ENCODE measurements at regions not wholly inside any gene's neighbourhood (a gene's known extent, or its start where the extent isn't known, plus 50 kb on each side); places are given as distances from the start of the nearest gene placed in this dataset.

DNA sequence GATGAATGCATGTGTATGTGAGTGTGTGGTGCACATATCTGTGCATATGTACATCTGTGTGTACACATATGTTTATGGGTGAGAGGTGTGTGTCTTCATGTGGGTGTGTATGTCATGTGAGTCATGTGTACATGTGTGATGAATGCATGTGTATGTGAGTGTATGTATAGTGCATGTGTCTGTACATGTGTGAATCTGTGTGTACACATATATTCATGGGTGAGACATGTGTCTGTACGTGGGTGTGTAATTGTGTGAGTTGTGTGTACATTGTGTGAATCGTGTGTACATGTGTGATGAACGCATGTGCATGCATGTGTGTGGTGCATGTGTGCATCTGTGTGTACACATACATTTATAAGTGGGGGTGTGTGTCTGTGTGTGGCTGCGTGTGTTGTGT lies 146.9 kb upstream of the TMEM132C start:
- Mint-ChIP-seq H3K9me3 (peaks cover 51% of the 10 kb centered on the region), H3K4me3 (no peak overlapping the region), H3K27ac (no peak overlapping the region), H3K27me3 (ENCODE audit: low read depth) (peaks cover 8% of the 10 kb centered on the region; the same call in 1 of the 2 replicates), H3K4me1 (no peaks in the 10 kb centered on the region), H3K36me3 (peaks cover 44% of the 10 kb centered on the region)
- no peak for DNase-seq (ENCODE audit: low spot score)
- no peak for ATAC-seq
- TF ChIP-seq TP53 (CRISPR knock-in tag; IDR thresholded peaks at IDR 0.05): no peak
- CTCF ChIA-PET: no interaction called here
- POLR2A ChIA-PET: no interaction called here

DNA sequence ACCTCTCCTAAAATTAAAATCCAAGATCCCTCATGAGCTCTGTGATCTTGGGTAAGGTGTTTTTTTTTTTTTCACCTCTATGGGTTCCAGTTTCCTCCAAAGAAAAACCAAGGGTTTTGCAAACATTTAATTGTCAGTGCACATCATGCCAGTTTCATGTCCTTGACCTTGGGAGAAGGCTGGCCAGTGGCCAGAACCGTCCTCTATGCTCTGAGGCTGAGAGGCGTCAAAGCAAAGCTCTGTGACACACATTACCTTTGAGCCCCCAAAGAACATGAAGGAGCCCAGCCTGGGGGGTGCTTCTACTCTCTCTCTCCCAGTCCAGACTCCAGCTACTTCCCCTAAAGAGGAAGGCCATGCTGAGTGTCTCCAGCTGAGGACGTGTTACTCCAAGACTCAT lies 145.5 kb upstream of the TMEM132C start:
- DNase-seq (ENCODE audit: low spot score) (no peak), ATAC-seq (no peak)
- ChIA-PET CTCF (no interaction called here), POLR2A (no interaction called here)
- no peak overlapping the region for H3K27ac Mint-ChIP-seq
- peaks cover 42% of the 10 kb centered on the region for H3K36me3 Mint-ChIP-seq
- TF ChIP-seq EMX1 (CRISPR knock-in tag; IDR thresholded peaks at IDR 0.05): no peak
- no peak for TF ChIP-seq TCF7 (CRISPR knock-in tag; IDR thresholded peaks at IDR 0.05; ENCODE audit: low read depth)
- TF ChIP-seq, protein P1, sequence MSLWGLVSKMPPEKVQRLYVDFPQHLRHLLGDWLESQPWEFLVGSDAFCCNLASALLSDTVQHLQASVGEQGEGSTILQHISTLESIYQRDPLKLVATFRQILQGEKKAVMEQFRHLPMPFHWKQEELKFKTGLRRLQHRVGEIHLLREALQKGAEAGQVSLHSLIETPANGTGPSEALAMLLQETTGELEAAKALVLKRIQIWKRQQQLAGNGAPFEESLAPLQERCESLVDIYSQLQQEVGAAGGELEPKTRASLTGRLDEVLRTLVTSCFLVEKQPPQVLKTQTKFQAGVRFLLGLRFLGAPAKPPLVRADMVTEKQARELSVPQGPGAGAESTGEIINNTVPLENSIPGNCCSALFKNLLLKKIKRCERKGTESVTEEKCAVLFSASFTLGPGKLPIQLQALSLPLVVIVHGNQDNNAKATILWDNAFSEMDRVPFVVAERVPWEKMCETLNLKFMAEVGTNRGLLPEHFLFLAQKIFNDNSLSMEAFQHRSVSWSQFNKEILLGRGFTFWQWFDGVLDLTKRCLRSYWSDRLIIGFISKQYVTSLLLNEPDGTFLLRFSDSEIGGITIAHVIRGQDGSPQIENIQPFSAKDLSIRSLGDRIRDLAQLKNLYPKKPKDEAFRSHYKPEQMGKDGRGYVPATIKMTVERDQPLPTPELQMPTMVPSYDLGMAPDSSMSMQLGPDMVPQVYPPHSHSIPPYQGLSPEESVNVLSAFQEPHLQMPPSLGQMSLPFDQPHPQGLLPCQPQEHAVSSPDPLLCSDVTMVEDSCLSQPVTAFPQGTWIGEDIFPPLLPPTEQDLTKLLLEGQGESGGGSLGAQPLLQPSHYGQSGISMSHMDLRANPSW (CRISPR knock-in tag; conservative IDR thresholded peaks at IDR 0.05; ENCODE audit: low read depth): no peak
- no peak for TF ChIP-seq CREM (CRISPR knock-in tag; IDR thresholded peaks at IDR 0.05)
- TF ChIP-seq NFYB (CRISPR knock-in tag; conservative IDR thresholded peaks at IDR 0.05; ENCODE audit: low read depth): no peak
- no peak for TF ChIP-seq SP1 (CRISPR knock-in tag; conservative IDR thresholded peaks at IDR 0.05)
- no peak for TF ChIP-seq ZNF138 (CRISPR knock-in tag; conservative IDR thresholded peaks at IDR 0.05)
- TF ChIP-seq MYBL2 (CRISPR knock-in tag; IDR thresholded peaks at IDR 0.05): no peak
- no peak for TF ChIP-seq GRHL2 (CRISPR knock-in tag; IDR thresholded peaks at IDR 0.05; ENCODE audit: insufficient replicate concordance, severe bottlenecking)
- no peak for TF ChIP-seq NFATC4 (CRISPR knock-in tag; IDR thresholded peaks at IDR 0.05)
- TF ChIP-seq ERG (CRISPR knock-in tag; IDR thresholded peaks at IDR 0.05): no peak
- no peak for TF ChIP-seq JAZF1 (CRISPR knock-in tag; IDR thresholded peaks at IDR 0.05)
- no peak for TF ChIP-seq ZNF317 (CRISPR knock-in tag; IDR thresholded peaks at IDR 0.05; ENCODE audit: borderline replicate concordance, low read depth)
- no peak for TF ChIP-seq ETV6 (CRISPR knock-in tag; IDR thresholded peaks at IDR 0.05)
- TF ChIP-seq, protein P2, sequence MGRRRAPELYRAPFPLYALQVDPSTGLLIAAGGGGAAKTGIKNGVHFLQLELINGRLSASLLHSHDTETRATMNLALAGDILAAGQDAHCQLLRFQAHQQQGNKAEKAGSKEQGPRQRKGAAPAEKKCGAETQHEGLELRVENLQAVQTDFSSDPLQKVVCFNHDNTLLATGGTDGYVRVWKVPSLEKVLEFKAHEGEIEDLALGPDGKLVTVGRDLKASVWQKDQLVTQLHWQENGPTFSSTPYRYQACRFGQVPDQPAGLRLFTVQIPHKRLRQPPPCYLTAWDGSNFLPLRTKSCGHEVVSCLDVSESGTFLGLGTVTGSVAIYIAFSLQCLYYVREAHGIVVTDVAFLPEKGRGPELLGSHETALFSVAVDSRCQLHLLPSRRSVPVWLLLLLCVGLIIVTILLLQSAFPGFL (CRISPR knock-in tag; IDR thresholded peaks at IDR 0.05; ENCODE audit: borderline replicate concordance): no peak
- TF ChIP-seq, protein P3, sequence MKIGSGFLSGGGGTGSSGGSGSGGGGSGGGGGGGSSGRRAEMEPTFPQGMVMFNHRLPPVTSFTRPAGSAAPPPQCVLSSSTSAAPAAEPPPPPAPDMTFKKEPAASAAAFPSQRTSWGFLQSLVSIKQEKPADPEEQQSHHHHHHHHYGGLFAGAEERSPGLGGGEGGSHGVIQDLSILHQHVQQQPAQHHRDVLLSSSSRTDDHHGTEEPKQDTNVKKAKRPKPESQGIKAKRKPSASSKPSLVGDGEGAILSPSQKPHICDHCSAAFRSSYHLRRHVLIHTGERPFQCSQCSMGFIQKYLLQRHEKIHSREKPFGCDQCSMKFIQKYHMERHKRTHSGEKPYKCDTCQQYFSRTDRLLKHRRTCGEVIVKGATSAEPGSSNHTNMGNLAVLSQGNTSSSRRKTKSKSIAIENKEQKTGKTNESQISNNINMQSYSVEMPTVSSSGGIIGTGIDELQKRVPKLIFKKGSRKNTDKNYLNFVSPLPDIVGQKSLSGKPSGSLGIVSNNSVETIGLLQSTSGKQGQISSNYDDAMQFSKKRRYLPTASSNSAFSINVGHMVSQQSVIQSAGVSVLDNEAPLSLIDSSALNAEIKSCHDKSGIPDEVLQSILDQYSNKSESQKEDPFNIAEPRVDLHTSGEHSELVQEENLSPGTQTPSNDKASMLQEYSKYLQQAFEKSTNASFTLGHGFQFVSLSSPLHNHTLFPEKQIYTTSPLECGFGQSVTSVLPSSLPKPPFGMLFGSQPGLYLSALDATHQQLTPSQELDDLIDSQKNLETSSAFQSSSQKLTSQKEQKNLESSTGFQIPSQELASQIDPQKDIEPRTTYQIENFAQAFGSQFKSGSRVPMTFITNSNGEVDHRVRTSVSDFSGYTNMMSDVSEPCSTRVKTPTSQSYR (CRISPR knock-in tag; IDR thresholded peaks at IDR 0.05): no peak
- TF ChIP-seq ZMAT4 (CRISPR knock-in tag; IDR thresholded peaks at IDR 0.05): no peak
- TF ChIP-seq GABPB1 (CRISPR knock-in tag; IDR thresholded peaks at IDR 0.05): no peak
- TF ChIP-seq ATF3 (CRISPR knock-in tag; conservative IDR thresholded peaks at IDR 0.05): no peak
- H3K9me3 Mint-ChIP-seq: peaks cover 53% of the 10 kb centered on the region
- H3K4me1 Mint-ChIP-seq: no peaks in the 10 kb centered on the region
- H3K4me3 Mint-ChIP-seq: no peak overlapping the region
- H3K27me3 Mint-ChIP-seq (ENCODE audit: low read depth): peaks cover 4% of the 10 kb centered on the region; the same call in 1 of the 2 replicates
